ENCODE measurements at regions not wholly inside any gene's neighbourhood (a gene's known extent, or its start where the extent isn't known, plus 50 kb on each side); places are given as distances from the start of the nearest gene placed in this dataset.

GRCh38 chr18:71105078-71105819 lies 816.4 kb downstream of the SOCS6 start:
- DNase-seq (ENCODE audit: low read depth) (no peak), FAIRE-seq (no peak)
- H3K4me3 ChIP-seq (ENCODE audit: low read depth, low read length), result no peak overlapping the region
- no peaks in the 10 kb centered on the region for H3K27me3 ChIP-seq (ENCODE audit: control insufficient read depth, insufficient read depth, low read length)
- H3K36me3 ChIP-seq (ENCODE audit: control insufficient read depth, insufficient read depth, low read length), result no peaks in the 10 kb centered on the region
- TF ChIP-seq CTCF (IDR thresholded peaks at IDR 0.05; ENCODE audit: insufficient read depth, low read length, severe bottlenecking), result no peak

- TF ChIP-seq CTCF (IDR thresholded peaks at IDR 0.05; ENCODE audit: insufficient read depth, low read length, severe bottlenecking), result no peak
- H3K36me3 ChIP-seq (ENCODE audit: control insufficient read depth, insufficient read depth, low read length), result no peaks in the 10 kb centered on the region
- no peak for FAIRE-seq
These were observed 790.8 kb downstream of the SOCS6 start for GRCh38 chr18:71079606-71080005.

GRCh38 chr18:71077451-71077850 lies 788.6 kb downstream of the SOCS6 start:
- DNase-seq (ENCODE audit: low read depth) (no peak), FAIRE-seq (no peak)
- H3K27me3 ChIP-seq (ENCODE audit: control insufficient read depth, insufficient read depth, low read length), result no peaks in the 10 kb centered on the region
- no peak overlapping the region for H3K4me3 ChIP-seq (ENCODE audit: low read depth, low read length)
- no peaks in the 10 kb centered on the region for H3K36me3 ChIP-seq (ENCODE audit: control insufficient read depth, insufficient read depth, low read length)
- TF ChIP-seq CTCF (IDR thresholded peaks at IDR 0.05; ENCODE audit: insufficient read depth, low read length, severe bottlenecking), result no peak

More at GRCh38 chr18:71079606-71080005, 790.8 kb downstream of the SOCS6 start:
- H3K27me3 ChIP-seq (ENCODE audit: control insufficient read depth, insufficient read depth, low read length), result no peaks in the 10 kb centered on the region
- no peak overlapping the region for H3K4me3 ChIP-seq (ENCODE audit: low read depth, low read length)
- no peak for DNase-seq (ENCODE audit: low read depth)

- no peak for TF ChIP-seq CTCF (IDR thresholded peaks at IDR 0.05; ENCODE audit: insufficient read depth, low read length, severe bottlenecking)
- Histone ChIP-seq H3K4me3 (ENCODE audit: low read depth, low read length) (no peak overlapping the region), H3K27me3 (ENCODE audit: control insufficient read depth, insufficient read depth, low read length) (no peaks in the 10 kb centered on the region), H3K36me3 (ENCODE audit: control insufficient read depth, insufficient read depth, low read length) (no peaks in the 10 kb centered on the region)
- no peak for FAIRE-seq
- no peak for DNase-seq (ENCODE audit: low read depth)
These were observed 786.3 kb downstream of the SOCS6 start for GRCh38 chr18:71075147-71075546.

GRCh38 chr18:71068338-71068737 lies 779.5 kb downstream of the SOCS6 start:
- Histone ChIP-seq H3K36me3 (ENCODE audit: control insufficient read depth, insufficient read depth, low read length) (no peaks in the 10 kb centered on the region), H3K27me3 (ENCODE audit: control insufficient read depth, insufficient read depth, low read length) (no peaks in the 10 kb centered on the region), H3K4me3 (ENCODE audit: low read depth, low read length) (no peak overlapping the region)
- DNase-seq (ENCODE audit: low read depth) (no peak), FAIRE-seq (no peak)
- no peak for TF ChIP-seq CTCF (IDR thresholded peaks at IDR 0.05; ENCODE audit: insufficient read depth, low read length, severe bottlenecking)

GRCh38 chr18:71049893-71050292 lies 761.0 kb downstream of the SOCS6 start:
- DNase-seq (ENCODE audit: low read depth) (no peak), FAIRE-seq (no peak)
- no peak for TF ChIP-seq CTCF (IDR thresholded peaks at IDR 0.05; ENCODE audit: insufficient read depth, low read length, severe bottlenecking)
- no peaks in the 10 kb centered on the region for H3K36me3 ChIP-seq (ENCODE audit: control insufficient read depth, insufficient read depth, low read length)
- H3K27me3 ChIP-seq (ENCODE audit: control insufficient read depth, insufficient read depth, low read length), result no peaks in the 10 kb centered on the region
- H3K4me3 ChIP-seq (ENCODE audit: low read depth, low read length), result no peak overlapping the region
